SK-N-SH (cell line): ENCODE measurements at regions not wholly inside any gene's neighbourhood (a gene's known extent, or its start where the extent isn't known, plus 50 kb on each side); places are given as distances from the start of the nearest gene placed in this dataset.

Experiments
- CTCF ChIP-seq: fragments of 200-600 bp; sonication (generic); IDR thresholded peaks from 2 replicates; pipeline ENCODE4 v1.6.1; 2017; ENCODE audit warnings: antibody characterized with exemption, mild to moderate bottlenecking, moderate library complexity
- FOXM1 ChIP-seq: IDR thresholded peaks from 2 replicates; pipeline ENCODE4 v1.4.0; 2012; ENCODE audit warnings: low read depth, mild to moderate bottlenecking
- GABPA ChIP-seq: IDR thresholded peaks from 2 replicates; pipeline ENCODE4 v1.4.0; 2012; ENCODE audit warnings: low read depth, mild to moderate bottlenecking
- JUND ChIP-seq: IDR thresholded peaks from 2 replicates; pipeline ENCODE4 v1.4.0; 2012
- MAX ChIP-seq: IDR thresholded peaks from 2 replicates; pipeline ENCODE4 v1.4.0; 2012; ENCODE audit warnings: low read depth
- RAD21 ChIP-seq: IDR thresholded peaks from 2 replicates; pipeline ENCODE4 v1.6.1; 2012; ENCODE audit warnings: mild to moderate bottlenecking, low read length
- RFX5 ChIP-seq: IDR thresholded peaks from 2 replicates; pipeline ENCODE4 v1.6.1; 2012; ENCODE audit warnings: mild to moderate bottlenecking, improper control_type of control experiment, low read length
- SMC3 ChIP-seq: IDR thresholded peaks from 2 replicates; pipeline ENCODE4 v1.6.1; 2012; ENCODE audit warnings: low read depth, low read length, improper control_type of control experiment
- YY1 ChIP-seq: IDR thresholded peaks from 2 replicates; pipeline ENCODE4 v1.4.0; 2012; ENCODE audit warnings: low read depth, mild to moderate bottlenecking
- ZBTB33 ChIP-seq: IDR thresholded peaks from 2 replicates; pipeline ENCODE4 v1.4.0; 2012; ENCODE audit warnings: low read depth, borderline replicate concordance
- TF ChIP-seq, protein P1 (sequence below): fragments of 150-350 bp; IDR thresholded peaks from 2 replicates; pipeline ENCODE4 v1.6.1; 2016; ENCODE audit warnings: mild to moderate bottlenecking, low read depth, low read length
- TF ChIP-seq, protein P2 (sequence below): fragments of 150-350 bp; IDR thresholded peaks from 2 replicates; pipeline ENCODE4 v1.6.1; 2017; ENCODE audit warnings: antibody characterized with exemption, low read length, low read depth, borderline replicate concordance

- TF ChIP-seq, protein P1, sequence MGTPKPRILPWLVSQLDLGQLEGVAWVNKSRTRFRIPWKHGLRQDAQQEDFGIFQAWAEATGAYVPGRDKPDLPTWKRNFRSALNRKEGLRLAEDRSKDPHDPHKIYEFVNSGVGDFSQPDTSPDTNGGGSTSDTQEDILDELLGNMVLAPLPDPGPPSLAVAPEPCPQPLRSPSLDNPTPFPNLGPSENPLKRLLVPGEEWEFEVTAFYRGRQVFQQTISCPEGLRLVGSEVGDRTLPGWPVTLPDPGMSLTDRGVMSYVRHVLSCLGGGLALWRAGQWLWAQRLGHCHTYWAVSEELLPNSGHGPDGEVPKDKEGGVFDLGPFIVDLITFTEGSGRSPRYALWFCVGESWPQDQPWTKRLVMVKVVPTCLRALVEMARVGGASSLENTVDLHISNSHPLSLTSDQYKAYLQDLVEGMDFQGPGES, result no peak
- TF ChIP-seq CTCF (no peak), RFX5 (no peak), YY1 (no peak), ZBTB33 (no peak), RAD21 (no peak), JUND (no peak), SMC3 (no peak), MAX (no peak), GABPA (no peak), FOXM1 (no peak)
- TF ChIP-seq, protein P2, sequence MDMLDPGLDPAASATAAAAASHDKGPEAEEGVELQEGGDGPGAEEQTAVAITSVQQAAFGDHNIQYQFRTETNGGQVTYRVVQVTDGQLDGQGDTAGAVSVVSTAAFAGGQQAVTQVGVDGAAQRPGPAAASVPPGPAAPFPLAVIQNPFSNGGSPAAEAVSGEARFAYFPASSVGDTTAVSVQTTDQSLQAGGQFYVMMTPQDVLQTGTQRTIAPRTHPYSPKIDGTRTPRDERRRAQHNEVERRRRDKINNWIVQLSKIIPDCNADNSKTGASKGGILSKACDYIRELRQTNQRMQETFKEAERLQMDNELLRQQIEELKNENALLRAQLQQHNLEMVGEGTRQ, result no peak
These were observed 216.4 kb downstream of the KLHL28 start for GRCh38 chr14:44745371-44745770.
